ENCODE measurements at regions not wholly inside any gene's neighbourhood (a gene's known extent, or its start where the extent isn't known, plus 50 kb on each side); places are given as distances from the start of the nearest gene placed in this dataset.

- no peaks in the 10 kb centered on the region for H3K9me3 ChIP-seq
- no peak for TF ChIP-seq CTCF (IDR thresholded peaks at IDR 0.05)
- no peak for DNase-seq (ENCODE audit: low spot score)
- H3K27me3 ChIP-seq, result no peaks in the 10 kb centered on the region
- H3K27ac ChIP-seq, result no peak overlapping the region
- no peak overlapping the region for H3K4me3 ChIP-seq
- H3K36me3 ChIP-seq, result no peaks in the 10 kb centered on the region
- peaks cover 0 to 4% of the 10 kb centered on the region in 2 donors for H3K4me1 ChIP-seq
These were observed 97.6 kb downstream of the MRPL14 start for GRCh38 chr6:44029444-44030185.

- Histone ChIP-seq H3K27me3 (no peaks in the 10 kb centered on the region), H3K9me3 (no peaks in the 10 kb centered on the region), H3K36me3 (no peaks in the 10 kb centered on the region), H3K4me3 (no peak overlapping the region), H3K4me1 (peaks cover 0 to 4% of the 10 kb centered on the region in 2 donors), H3K27ac (no peak overlapping the region)
- no peak for DNase-seq (ENCODE audit: low spot score)
- TF ChIP-seq CTCF (IDR thresholded peaks at IDR 0.05), result no peak
These were observed 98.4 kb downstream of the MRPL14 start for GRCh38 chr6:44028789-44029310.

GRCh38 chr6:44025226-44025625 is 102.0 kb downstream of the MRPL14 start:
- Histone ChIP-seq H3K9me3 (no peaks in the 10 kb centered on the region), H3K27me3 (no peaks in the 10 kb centered on the region), H3K4me3 (no peak overlapping the region), H3K27ac (no peak overlapping the region), H3K4me1 (peaks cover 0 to 4% of the 10 kb centered on the region in 2 donors), H3K36me3 (no peaks in the 10 kb centered on the region)
- DNase-seq (ENCODE audit: low spot score), result no peak
- no peak for TF ChIP-seq CTCF (IDR thresholded peaks at IDR 0.05)

GRCh38 chr6:44024574-44025219 is 102.6 kb downstream of the MRPL14 start:
- H3K4me3 ChIP-seq, result no peak overlapping the region
- peaks cover 0 to 4% of the 10 kb centered on the region in 2 donors for H3K4me1 ChIP-seq
- H3K9me3 ChIP-seq, result no peaks in the 10 kb centered on the region
- DNase-seq (ENCODE audit: low spot score), result no peak
- no peak for TF ChIP-seq CTCF (IDR thresholded peaks at IDR 0.05)
- no peaks in the 10 kb centered on the region for H3K36me3 ChIP-seq
- H3K27me3 ChIP-seq, result no peaks in the 10 kb centered on the region
- H3K27ac ChIP-seq, result no peak overlapping the region

- no peak for TF ChIP-seq CTCF (IDR thresholded peaks at IDR 0.05)
- DNase-seq (ENCODE audit: low spot score), result no peak
These were observed 103.4 kb downstream of the MRPL14 start for GRCh38 chr6:44023586-44024454.

More at GRCh38 chr6:44023586-44024454, 103.4 kb downstream of the MRPL14 start:
- no peak overlapping the region for H3K27ac ChIP-seq
- no peak overlapping the region for H3K4me3 ChIP-seq
- H3K27me3 ChIP-seq, result no peaks in the 10 kb centered on the region
- no peaks in the 10 kb centered on the region for H3K36me3 ChIP-seq
- H3K4me1 ChIP-seq, result no peaks in the 10 kb centered on the region
- no peaks in the 10 kb centered on the region for H3K9me3 ChIP-seq
